Smooth muscle cell (in vitro differentiated cells): ENCODE measurements at regions not wholly inside any gene's neighbourhood (a gene's known extent, or its start where the extent isn't known, plus 50 kb on each side); places are given as distances from the start of the nearest gene placed in this dataset.
A peak's percentile ranks its signal among the peaks of the same experiment; 100 is the strongest.

Experiments
- DNase-seq: peaks from one replicate; lab custom pipeline; 2025; ENCODE audit not compliant: unreplicated experiment; lab: John Stamatoyannopoulos, UW
- H2AFZ ChIP-seq: fragments of 200-600 bp; sonication (generic); 2 replicates; pipeline ENCODE4 v1.6.0; 2016; ENCODE audit warnings: antibody characterized with exemption, low read depth, mild to moderate bottlenecking
- H3F3A ChIP-seq: fragments of 200-600 bp; sonication (generic); 2 replicates; pipeline ENCODE4 v1.6.0; 2017; ENCODE audit warnings: antibody characterized with exemption, low read depth
- H3K27ac ChIP-seq: fragments of 200-600 bp; sonication (generic); 2 replicates; pipeline ENCODE4 v1.5.1; 2016; ENCODE audit warnings: low read depth, mild to moderate bottlenecking
- H3K27me3 ChIP-seq: fragments of 200-600 bp; sonication (generic); 2 replicates; pipeline ENCODE4 v1.6.1; 2016; ENCODE audit warnings: low read depth, mild to moderate bottlenecking
- H3K36me3 ChIP-seq: fragments of 200-600 bp; sonication (generic); 2 replicates; pipeline ENCODE4 v1.5.1; 2016; ENCODE audit warnings: low read depth
- H3K4me1 ChIP-seq: fragments of 200-600 bp; sonication (generic); 2 replicates; pipeline ENCODE4 v1.5.1; 2016; ENCODE audit warnings: low read depth
- H3K4me2 ChIP-seq: fragments of 200-600 bp; sonication (generic); 2 replicates; pipeline ENCODE4 v1.6.0; 2016; ENCODE audit warnings: mild to moderate bottlenecking
- H3K4me3 ChIP-seq: fragments of 200-600 bp; sonication (generic); 2 replicates; pipeline ENCODE4 v1.5.1; 2016; ENCODE audit warnings: mild to moderate bottlenecking
- H3K79me2 ChIP-seq: fragments of 200-600 bp; sonication (generic); 2 replicates; pipeline ENCODE4 v1.6.0; 2016; ENCODE audit warnings: low read depth, mild to moderate bottlenecking
- H3K9ac ChIP-seq: fragments of 200-600 bp; sonication (generic); 2 replicates; pipeline ENCODE4 v1.6.0; 2016; ENCODE audit warnings: low read depth
- H3K9me3 ChIP-seq: fragments of 200-600 bp; sonication (generic); replicated peaks from 2 replicates; pipeline ENCODE4 v1.5.1; 2016; ENCODE audit warnings: low read depth
- H4K20me1 ChIP-seq: fragments of 200-600 bp; sonication (generic); 2 replicates; pipeline ENCODE4 v1.6.0; 2016; ENCODE audit warnings: low read depth
- whole genome bisulfite sequencing: methylation state at CpG from one replicate; pipeline ENCODE4 v1.1.7; 2016; ENCODE audit warnings: low lambda C conversion rate; 5-methylcytosine and 5-hydroxymethylcytosine counted together
- TF ChIP-seq, protein P1 (sequence below): fragments of 200-600 bp; sonication (generic); IDR thresholded peaks from 2 replicates; pipeline ENCODE4 v1.5.1; 2017; ENCODE audit warnings: borderline replicate concordance, mild to moderate bottlenecking, antibody characterized with exemption; ENCODE audit not compliant: insufficient read depth, poor library complexity, severe bottlenecking

DNA sequence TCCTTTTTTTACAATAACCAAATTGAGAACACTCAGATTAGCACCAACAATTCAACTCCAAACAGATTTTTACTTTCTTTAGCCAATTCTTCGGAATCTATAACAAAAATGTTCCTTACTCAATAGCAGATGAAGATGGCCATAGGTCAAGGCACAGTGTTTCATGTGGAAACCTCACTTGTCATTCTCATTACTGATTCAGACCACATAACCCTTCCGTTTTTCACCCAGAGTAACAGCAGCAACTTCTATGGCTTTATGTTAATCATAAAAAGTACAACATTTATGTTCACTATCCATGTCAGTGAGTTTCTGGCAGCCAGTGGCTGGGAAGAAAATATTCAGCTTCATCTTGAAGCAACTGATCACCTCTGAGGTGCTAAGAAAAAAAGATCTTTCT is 358.3 kb upstream of the TECRL start:
- WGBS: 72% methylated on average over 2 of the region's 2 CpGs
- H3K27me3 ChIP-seq: no peaks in the 10 kb centered on the region
- no peaks in the 10 kb centered on the region for H3K9me3 ChIP-seq
- no peak overlapping the region for H3K9ac ChIP-seq
- no peak for DNase-seq
- H3K4me1 ChIP-seq: no peaks in the 10 kb centered on the region
- no peaks in the 10 kb centered on the region for H3K79me2 ChIP-seq
- H3F3A ChIP-seq: no peaks in the 10 kb centered on the region
- H3K4me2 ChIP-seq: no peak overlapping the region
- no peaks in the 10 kb centered on the region for H3K36me3 ChIP-seq
- H3K27ac ChIP-seq: no peak overlapping the region
- H3K4me3 ChIP-seq: no peak overlapping the region
- H2AFZ ChIP-seq: no peak overlapping the region
- no peaks in the 10 kb centered on the region for H4K20me1 ChIP-seq
- TF ChIP-seq, protein P1, sequence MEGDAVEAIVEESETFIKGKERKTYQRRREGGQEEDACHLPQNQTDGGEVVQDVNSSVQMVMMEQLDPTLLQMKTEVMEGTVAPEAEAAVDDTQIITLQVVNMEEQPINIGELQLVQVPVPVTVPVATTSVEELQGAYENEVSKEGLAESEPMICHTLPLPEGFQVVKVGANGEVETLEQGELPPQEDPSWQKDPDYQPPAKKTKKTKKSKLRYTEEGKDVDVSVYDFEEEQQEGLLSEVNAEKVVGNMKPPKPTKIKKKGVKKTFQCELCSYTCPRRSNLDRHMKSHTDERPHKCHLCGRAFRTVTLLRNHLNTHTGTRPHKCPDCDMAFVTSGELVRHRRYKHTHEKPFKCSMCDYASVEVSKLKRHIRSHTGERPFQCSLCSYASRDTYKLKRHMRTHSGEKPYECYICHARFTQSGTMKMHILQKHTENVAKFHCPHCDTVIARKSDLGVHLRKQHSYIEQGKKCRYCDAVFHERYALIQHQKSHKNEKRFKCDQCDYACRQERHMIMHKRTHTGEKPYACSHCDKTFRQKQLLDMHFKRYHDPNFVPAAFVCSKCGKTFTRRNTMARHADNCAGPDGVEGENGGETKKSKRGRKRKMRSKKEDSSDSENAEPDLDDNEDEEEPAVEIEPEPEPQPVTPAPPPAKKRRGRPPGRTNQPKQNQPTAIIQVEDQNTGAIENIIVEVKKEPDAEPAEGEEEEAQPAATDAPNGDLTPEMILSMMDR: no peak

DNA sequence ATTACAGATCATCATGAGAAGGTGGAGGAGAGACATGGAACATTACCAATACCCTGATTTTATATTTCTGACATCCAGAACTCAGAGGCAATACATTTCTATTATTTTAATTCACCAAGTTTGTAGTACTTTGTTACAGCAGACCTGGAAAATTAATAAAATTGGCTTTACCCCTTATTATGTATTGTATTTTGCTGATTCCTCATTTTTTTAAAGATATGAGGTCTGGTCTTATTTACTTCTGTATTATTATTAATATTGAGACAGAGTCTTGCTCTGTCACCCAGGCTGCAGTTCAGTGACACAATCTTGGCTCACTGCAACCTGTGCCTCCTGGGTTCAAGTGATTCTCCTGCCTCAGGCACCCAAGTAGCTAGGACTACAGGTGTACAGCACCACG is 357.3 kb upstream of the TECRL start:
- Histone ChIP-seq H3K27me3 (no peaks in the 10 kb centered on the region), H2AFZ (no peak overlapping the region), H3K9ac (no peak overlapping the region), H3F3A (no peaks in the 10 kb centered on the region), H3K4me1 (no peaks in the 10 kb centered on the region), H3K4me3 (no peak overlapping the region), H3K27ac (no peak overlapping the region), H3K4me2 (no peak overlapping the region), H3K9me3 (no peaks in the 10 kb centered on the region), H3K36me3 (no peaks in the 10 kb centered on the region), H4K20me1 (no peaks in the 10 kb centered on the region), H3K79me2 (no peaks in the 10 kb centered on the region)
- WGBS: 73% methylated on average over 1 of the region's 1 CpG
- TF ChIP-seq, protein P1: no peak
- no peak for DNase-seq

GRCh38 chr4:64756016-64756415 is 346.8 kb upstream of the TECRL start:
- no peak for DNase-seq
- no peaks in the 10 kb centered on the region for H3K79me2 ChIP-seq
- H2AFZ ChIP-seq: peak overlapping the region; percentile 51
- H4K20me1 ChIP-seq: no peaks in the 10 kb centered on the region
- no peak overlapping the region for H3K4me3 ChIP-seq
- no peaks in the 10 kb centered on the region for H3K27me3 ChIP-seq
- H3K27ac ChIP-seq: no peak overlapping the region
- H3K36me3 ChIP-seq: no peaks in the 10 kb centered on the region
- TF ChIP-seq, protein P1: no peak
- H3K4me2 ChIP-seq: no peak overlapping the region
- no peaks in the 10 kb centered on the region for H3K9me3 ChIP-seq
- 45% methylated on average over 2 of the region's 2 CpGs for WGBS
- H3K9ac ChIP-seq: no peak overlapping the region
- no peaks in the 10 kb centered on the region for H3K4me1 ChIP-seq
- H3F3A ChIP-seq: no peaks in the 10 kb centered on the region

GRCh38 chr4:64747919-64748715 is 338.9 kb upstream of the TECRL start:
- H3K36me3 ChIP-seq: no peaks in the 10 kb centered on the region
- H4K20me1 ChIP-seq: no peaks in the 10 kb centered on the region
- H3K27me3 ChIP-seq: no peaks in the 10 kb centered on the region
- TF ChIP-seq, protein P1: no peak
- no peaks in the 10 kb centered on the region for H3K79me2 ChIP-seq
- no peak overlapping the region for H3K9ac ChIP-seq
- no peaks in the 10 kb centered on the region for H3K4me1 ChIP-seq
- peaks cover 3% of the 10 kb centered on the region for H3K9me3 ChIP-seq
- no peaks in the 10 kb centered on the region for H3F3A ChIP-seq
- WGBS: 94% methylated on average over 21 of the region's 21 CpGs
- no peak overlapping the region for H3K4me2 ChIP-seq
- H3K27ac ChIP-seq: no peak overlapping the region
- no peak overlapping the region for H2AFZ ChIP-seq
- no peak overlapping the region for H3K4me3 ChIP-seq
- DNase-seq: no peak
